ENCODE measurements at regions not wholly inside any gene's neighbourhood (a gene's known extent, or its start where the extent isn't known, plus 50 kb on each side); places are given as distances from the start of the nearest gene placed in this dataset.

- no peak overlapping the region for H3K4me3 ChIP-seq
- intact Hi-C loops (cut with DNase I) = no loop called here
- no peak for DNase-seq (ENCODE audit: extremely low spot score in 2 of 2)
Measured at GRCh38 chr2:11953258-11953657, 206.8 kb downstream of the LPIN1 start.

GRCh38 chr2:11955314-11955713 is 208.9 kb downstream of the LPIN1 start:
- intact Hi-C loops (cut with DNase I) = no loop called here
- DNase-seq (ENCODE audit: extremely low spot score in 2 of 2) = no peak
- H3K27ac ChIP-seq = no peak overlapping the region
- H3K27me3 ChIP-seq = no peaks in the 10 kb centered on the region
- H3K9me3 ChIP-seq = no peaks in the 10 kb centered on the region
- TF ChIP-seq POLR2A (IDR thresholded peaks at IDR 0.05) = no peak
- no peak for TF ChIP-seq CTCF (IDR thresholded peaks at IDR 0.05)
- no peak for TF ChIP-seq POLR2AphosphoS5 (IDR thresholded peaks at IDR 0.05; ENCODE audit: insufficient read depth in 1 of 2, low read depth in 1 of 2)
- H3K36me3 ChIP-seq = no peaks in the 10 kb centered on the region
- H3K4me3 ChIP-seq = no peak overlapping the region
- no peaks in the 10 kb centered on the region for H3K4me1 ChIP-seq

More at GRCh38 chr2:11953258-11953657, 206.8 kb downstream of the LPIN1 start:
- H3K36me3 ChIP-seq = no peaks in the 10 kb centered on the region
- TF ChIP-seq CTCF (IDR thresholded peaks at IDR 0.05) (no peak), POLR2AphosphoS5 (IDR thresholded peaks at IDR 0.05; ENCODE audit: insufficient read depth in 1 of 2, low read depth in 1 of 2) (no peak), POLR2A (IDR thresholded peaks at IDR 0.05) (no peak)
- H3K27me3 ChIP-seq = no peaks in the 10 kb centered on the region
- H3K9me3 ChIP-seq = no peaks in the 10 kb centered on the region
- no peaks in the 10 kb centered on the region for H3K4me1 ChIP-seq
- no peak overlapping the region for H3K27ac ChIP-seq

- Histone ChIP-seq H3K27me3 (no peaks in the 10 kb centered on the region), H3K9me3 (no peaks in the 10 kb centered on the region), H3K36me3 (no peaks in the 10 kb centered on the region), H3K4me3 (no peak overlapping the region), H3K27ac (no peak overlapping the region), H3K4me1 (no peaks in the 10 kb centered on the region)
- TF ChIP-seq POLR2AphosphoS5 (IDR thresholded peaks at IDR 0.05; ENCODE audit: insufficient read depth in 1 of 2, low read depth in 1 of 2) = no peak
- no peak for TF ChIP-seq POLR2A (IDR thresholded peaks at IDR 0.05)
- no peak for TF ChIP-seq CTCF (IDR thresholded peaks at IDR 0.05)
- no peak for DNase-seq (ENCODE audit: extremely low spot score in 2 of 2)
- intact Hi-C loops (cut with DNase I) = no loop called here
Measured at GRCh38 chr2:11955884-11956291, 209.5 kb downstream of the LPIN1 start.

GRCh38 chr2:11962707-11963328 is 216.4 kb downstream of the LPIN1 start:
- Histone ChIP-seq H3K27ac (no peak overlapping the region), H3K4me1 (peaks cover 2% of the 10 kb centered on the region), H3K4me3 (no peak overlapping the region), H3K27me3 (no peaks in the 10 kb centered on the region), H3K36me3 (no peaks in the 10 kb centered on the region), H3K9me3 (no peaks in the 10 kb centered on the region)
- intact Hi-C loops (cut with DNase I) = no loop called here
- TF ChIP-seq CTCF (IDR thresholded peaks at IDR 0.05) (no peak), POLR2A (IDR thresholded peaks at IDR 0.05) (no peak), POLR2AphosphoS5 (IDR thresholded peaks at IDR 0.05; ENCODE audit: insufficient read depth in 1 of 2, low read depth in 1 of 2) (no peak)
- DNase-seq (ENCODE audit: extremely low spot score in 2 of 2) = no peak

GRCh38 chr2:11963966-11964365 is 217.5 kb downstream of the LPIN1 start:
- intact Hi-C loops (cut with DNase I) = no loop called here

More at GRCh38 chr2:11963966-11964365, 217.5 kb downstream of the LPIN1 start:
- no peak overlapping the region for H3K4me3 ChIP-seq
- peaks cover 9% of the 10 kb centered on the region for H3K4me1 ChIP-seq
- TF ChIP-seq POLR2AphosphoS5 (IDR thresholded peaks at IDR 0.05; ENCODE audit: insufficient read depth in 1 of 2, low read depth in 1 of 2) = no peak
- TF ChIP-seq POLR2A (IDR thresholded peaks at IDR 0.05) = no peak
- no peak for TF ChIP-seq CTCF (IDR thresholded peaks at IDR 0.05)
- H3K36me3 ChIP-seq = no peaks in the 10 kb centered on the region
- H3K27me3 ChIP-seq = no peaks in the 10 kb centered on the region
- no peak overlapping the region for H3K27ac ChIP-seq
- H3K9me3 ChIP-seq = no peaks in the 10 kb centered on the region
- DNase-seq (ENCODE audit: extremely low spot score in 2 of 2) = no peak
